ENCODE measurements at regions not wholly inside any gene's neighbourhood (a gene's known extent, or its start where the extent isn't known, plus 50 kb on each side); places are given as distances from the start of the nearest gene placed in this dataset.

GRCh38 chr4:98779088-98779487, 120.7 kb upstream of the TSPAN5 start:
- Histone ChIP-seq H4K5ac (ENCODE audit: low read length) (no peak overlapping the region), H3K27me3 (ENCODE audit: insufficient read depth, low read length, poor library complexity) (no peaks in the 10 kb centered on the region), H3K4me3 (ENCODE audit: low read length) (no peak overlapping the region), H3K4ac (ENCODE audit: low read depth, low read length) (no peak overlapping the region), H3K4me2 (ENCODE audit: low read length) (no peak overlapping the region), H4K8ac (ENCODE audit: low read depth, low read length) (no peak overlapping the region), H2AK5ac (ENCODE audit: low read length) (no peak overlapping the region), H3K9ac (ENCODE audit: low read length) (no peak overlapping the region), H2BK5ac (ENCODE audit: low read length) (no peak overlapping the region), H3K27ac (ENCODE audit: low read depth, low read length) (no peak overlapping the region), H3K4me1 (ENCODE audit: control insufficient read depth, low read depth, low read length) (no peaks in the 10 kb centered on the region), H3K79me2 (ENCODE audit: control insufficient read depth, insufficient read depth, low read length) (no peaks in the 10 kb centered on the region), H3K23ac (ENCODE audit: low read length) (no peak overlapping the region), H2BK120ac (ENCODE audit: low read depth, low read length) (no peak overlapping the region), H3K18ac (ENCODE audit: low read length) (no peak overlapping the region), H2BK15ac (replicated peaks; ENCODE audit: low read depth) (no peak overlapping the region), H3K36me3 (ENCODE audit: control insufficient read depth, insufficient read depth, low read length) (no peaks in the 10 kb centered on the region), H3K79me1 (ENCODE audit: low read length) (no peaks in the 10 kb centered on the region), H3K56ac (ENCODE audit: low read length) (no peak overlapping the region)
- DNase-seq: no peak
- no CpG with 5 or more reads among the region's 3 CpGs for WGBS (ENCODE audit: extremely low coverage, insufficient coverage, low lambda C conversion rate)

GRCh38 chr4:98778206-98778605, 119.8 kb upstream of the TSPAN5 start:
- 100% methylated on average over 1 of the region's 4 CpGs for WGBS (ENCODE audit: extremely low coverage, insufficient coverage, low lambda C conversion rate)
- H2BK15ac ChIP-seq (replicated peaks; ENCODE audit: low read depth): no peak overlapping the region
- no peaks in the 10 kb centered on the region for H3K27me3 ChIP-seq (ENCODE audit: insufficient read depth, low read length, poor library complexity)
- no peak overlapping the region for H3K4ac ChIP-seq (ENCODE audit: low read depth, low read length)
- H3K4me2 ChIP-seq (ENCODE audit: low read length): no peak overlapping the region
- no peaks in the 10 kb centered on the region for H3K79me2 ChIP-seq (ENCODE audit: control insufficient read depth, insufficient read depth, low read length)
- no peak overlapping the region for H2BK120ac ChIP-seq (ENCODE audit: low read depth, low read length)
- no peak overlapping the region for H3K4me3 ChIP-seq (ENCODE audit: low read length)
- H3K27ac ChIP-seq (ENCODE audit: low read depth, low read length): no peak overlapping the region
- H3K23ac ChIP-seq (ENCODE audit: low read length): no peak overlapping the region
- H3K79me1 ChIP-seq (ENCODE audit: low read length): no peaks in the 10 kb centered on the region
- no peak overlapping the region for H2AK5ac ChIP-seq (ENCODE audit: low read length)
- no peak overlapping the region for H2BK5ac ChIP-seq (ENCODE audit: low read length)
- H4K8ac ChIP-seq (ENCODE audit: low read depth, low read length): no peak overlapping the region
- H3K56ac ChIP-seq (ENCODE audit: low read length): no peak overlapping the region
- DNase-seq: no peak
- H3K36me3 ChIP-seq (ENCODE audit: control insufficient read depth, insufficient read depth, low read length): no peaks in the 10 kb centered on the region
- H3K9ac ChIP-seq (ENCODE audit: low read length): no peak overlapping the region
- no peaks in the 10 kb centered on the region for H3K4me1 ChIP-seq (ENCODE audit: control insufficient read depth, low read depth, low read length)
- H3K18ac ChIP-seq (ENCODE audit: low read length): no peak overlapping the region
- H4K5ac ChIP-seq (ENCODE audit: low read length): no peak overlapping the region

GRCh38 chr4:98775672-98776071, 117.3 kb upstream of the TSPAN5 start:
- no peaks in the 10 kb centered on the region for H3K79me2 ChIP-seq (ENCODE audit: control insufficient read depth, insufficient read depth, low read length)
- H3K36me3 ChIP-seq (ENCODE audit: control insufficient read depth, insufficient read depth, low read length): no peaks in the 10 kb centered on the region
- DNase-seq: no peak
- H4K8ac ChIP-seq (ENCODE audit: low read depth, low read length): no peak overlapping the region
- no peak overlapping the region for H3K18ac ChIP-seq (ENCODE audit: low read length)
- no peaks in the 10 kb centered on the region for H3K79me1 ChIP-seq (ENCODE audit: low read length)
- no peak overlapping the region for H2BK15ac ChIP-seq (replicated peaks; ENCODE audit: low read depth)
- H3K9ac ChIP-seq (ENCODE audit: low read length): no peak overlapping the region
- H2BK120ac ChIP-seq (ENCODE audit: low read depth, low read length): no peak overlapping the region
- no CpG with 5 or more reads among the region's 2 CpGs for WGBS (ENCODE audit: extremely low coverage, insufficient coverage, low lambda C conversion rate)
- H3K4ac ChIP-seq (ENCODE audit: low read depth, low read length): no peak overlapping the region
- H2AK5ac ChIP-seq (ENCODE audit: low read length): no peak overlapping the region
- H3K4me2 ChIP-seq (ENCODE audit: low read length): no peak overlapping the region
- H3K4me1 ChIP-seq (ENCODE audit: control insufficient read depth, low read depth, low read length): no peaks in the 10 kb centered on the region
- no peak overlapping the region for H3K27ac ChIP-seq (ENCODE audit: low read depth, low read length)
- no peak overlapping the region for H2BK5ac ChIP-seq (ENCODE audit: low read length)
- H4K5ac ChIP-seq (ENCODE audit: low read length): no peak overlapping the region
- H3K23ac ChIP-seq (ENCODE audit: low read length): no peak overlapping the region
- H3K4me3 ChIP-seq (ENCODE audit: low read length): no peak overlapping the region
- H3K56ac ChIP-seq (ENCODE audit: low read length): no peak overlapping the region
- H3K27me3 ChIP-seq (ENCODE audit: insufficient read depth, low read length, poor library complexity): no peaks in the 10 kb centered on the region

DNA sequence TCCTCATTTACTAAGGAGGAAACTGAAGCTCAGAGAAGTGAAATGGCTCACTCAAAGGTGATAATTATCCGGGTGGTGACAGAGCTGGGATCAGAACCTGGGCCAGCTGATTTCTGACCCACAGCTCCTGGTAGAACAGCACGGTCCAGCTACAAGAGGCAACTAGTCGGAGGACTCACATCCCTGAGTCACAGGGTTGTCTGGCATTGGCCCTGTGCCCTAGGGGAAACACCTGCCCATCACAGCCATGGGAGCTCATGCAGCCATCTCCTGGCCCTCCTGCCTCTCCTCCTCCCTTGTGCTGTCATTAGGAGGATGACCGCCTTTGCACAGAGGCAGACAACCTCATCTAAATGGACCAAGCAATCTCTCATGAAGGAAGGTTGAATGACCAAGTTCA, 115.2 kb upstream of the TSPAN5 start:
- Histone ChIP-seq H2BK15ac (replicated peaks; ENCODE audit: low read depth) (no peak overlapping the region), H3K27me3 (ENCODE audit: insufficient read depth, low read length, poor library complexity) (no peaks in the 10 kb centered on the region), H3K4me2 (ENCODE audit: low read length) (no peak overlapping the region), H3K79me2 (ENCODE audit: control insufficient read depth, insufficient read depth, low read length) (no peaks in the 10 kb centered on the region), H3K79me1 (ENCODE audit: low read length) (no peaks in the 10 kb centered on the region), H3K9ac (ENCODE audit: low read length) (no peak overlapping the region), H2BK5ac (ENCODE audit: low read length) (no peak overlapping the region), H2BK120ac (ENCODE audit: low read depth, low read length) (no peak overlapping the region), H4K5ac (ENCODE audit: low read length) (no peak overlapping the region), H3K4me3 (ENCODE audit: low read length) (no peak overlapping the region), H3K27ac (ENCODE audit: low read depth, low read length) (no peak overlapping the region), H3K4ac (ENCODE audit: low read depth, low read length) (no peak overlapping the region), H3K36me3 (ENCODE audit: control insufficient read depth, insufficient read depth, low read length) (no peaks in the 10 kb centered on the region), H4K8ac (ENCODE audit: low read depth, low read length) (no peak overlapping the region), H3K18ac (ENCODE audit: low read length) (no peak overlapping the region), H3K4me1 (ENCODE audit: control insufficient read depth, low read depth, low read length) (no peaks in the 10 kb centered on the region), H3K23ac (ENCODE audit: low read length) (no peak overlapping the region), H3K56ac (ENCODE audit: low read length) (no peak overlapping the region), H2AK5ac (ENCODE audit: low read length) (no peak overlapping the region)
- DNase-seq: no peak
- no CpG with 5 or more reads among the region's 4 CpGs for WGBS (ENCODE audit: extremely low coverage, insufficient coverage, low lambda C conversion rate)

DNA sequence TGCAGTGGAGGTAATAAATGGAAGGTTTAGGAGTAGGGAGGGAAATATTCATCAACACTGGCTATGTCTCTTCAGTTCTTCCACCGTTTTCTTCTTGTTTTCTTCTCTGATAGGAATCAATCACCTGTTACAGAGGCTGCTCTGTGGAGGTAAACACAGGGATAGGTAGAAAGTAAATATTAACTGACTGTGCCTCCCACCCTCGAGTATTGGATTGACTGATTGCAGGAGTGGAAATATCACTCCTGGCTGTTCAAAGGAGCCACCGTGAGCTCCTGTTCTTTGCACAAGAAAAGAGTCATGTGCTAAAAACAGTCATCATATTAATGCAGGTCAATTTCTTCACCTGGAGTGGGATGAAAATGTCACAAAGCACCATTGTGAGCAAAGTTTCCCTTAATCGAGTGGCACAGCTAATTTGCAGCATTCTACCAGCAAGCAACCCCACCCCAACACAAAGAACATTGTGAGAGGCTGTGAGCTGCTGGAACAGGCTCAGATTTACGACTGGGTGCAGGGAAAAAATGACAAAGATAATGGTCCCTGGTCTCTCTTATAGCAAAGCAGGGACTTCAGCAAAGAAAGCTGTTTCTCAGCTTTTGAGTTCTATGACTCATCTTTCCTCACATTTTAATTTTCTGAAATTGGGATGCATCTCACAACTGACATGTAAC, 113.7 kb upstream of the TSPAN5 start:
- no CpG with 5 or more reads among the region's 5 CpGs for WGBS (ENCODE audit: extremely low coverage, insufficient coverage, low lambda C conversion rate)

DNA sequence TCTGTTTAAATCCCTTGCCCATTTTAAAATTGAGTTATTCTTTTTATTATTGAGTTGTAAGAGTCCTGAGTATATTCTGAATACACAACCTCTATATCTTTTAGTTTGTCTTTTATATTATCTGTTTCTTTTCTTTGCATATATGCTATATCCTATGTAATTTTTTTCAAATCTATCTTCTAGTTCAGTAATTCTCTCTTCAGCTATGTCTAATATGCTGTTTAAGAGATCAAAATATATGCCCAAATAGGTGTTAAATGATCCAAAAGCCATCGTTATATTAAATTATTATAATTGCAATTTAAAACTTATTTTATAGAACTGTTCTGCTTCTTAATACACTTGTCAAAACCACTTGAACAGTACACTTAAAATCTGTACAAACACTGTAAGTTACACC, 107.4 kb upstream of the TSPAN5 start:
- no peak overlapping the region for H3K27ac ChIP-seq (ENCODE audit: low read depth, low read length)
- no peak overlapping the region for H3K23ac ChIP-seq (ENCODE audit: low read length)
- H3K79me1 ChIP-seq (ENCODE audit: low read length): no peaks in the 10 kb centered on the region
- H3K4me2 ChIP-seq (ENCODE audit: low read length): no peak overlapping the region
- no peak overlapping the region for H4K8ac ChIP-seq (ENCODE audit: low read depth, low read length)
- no peak overlapping the region for H2AK5ac ChIP-seq (ENCODE audit: low read length)
- no peak overlapping the region for H2BK15ac ChIP-seq (replicated peaks; ENCODE audit: low read depth)
- H3K27me3 ChIP-seq (ENCODE audit: insufficient read depth, low read length, poor library complexity): no peaks in the 10 kb centered on the region
- no peak overlapping the region for H3K4ac ChIP-seq (ENCODE audit: low read depth, low read length)
- no peaks in the 10 kb centered on the region for H3K36me3 ChIP-seq (ENCODE audit: control insufficient read depth, insufficient read depth, low read length)
- no peak overlapping the region for H3K4me3 ChIP-seq (ENCODE audit: low read length)
- no peak for DNase-seq
- H3K79me2 ChIP-seq (ENCODE audit: control insufficient read depth, insufficient read depth, low read length): no peaks in the 10 kb centered on the region
- H2BK5ac ChIP-seq (ENCODE audit: low read length): no peak overlapping the region
- H3K4me1 ChIP-seq (ENCODE audit: control insufficient read depth, low read depth, low read length): no peaks in the 10 kb centered on the region
- WGBS (ENCODE audit: extremely low coverage, insufficient coverage, low lambda C conversion rate): no CpG with 5 or more reads among the region's 1 CpG
- H3K18ac ChIP-seq (ENCODE audit: low read length): no peak overlapping the region
- H2BK120ac ChIP-seq (ENCODE audit: low read depth, low read length): no peak overlapping the region
- no peak overlapping the region for H3K9ac ChIP-seq (ENCODE audit: low read length)
- no peak overlapping the region for H4K5ac ChIP-seq (ENCODE audit: low read length)
- H3K56ac ChIP-seq (ENCODE audit: low read length): no peak overlapping the region

More for the DNA sequence above, 113.7 kb upstream of the TSPAN5 start:
- no peak overlapping the region for H3K4me2 ChIP-seq (ENCODE audit: low read length)
- no peaks in the 10 kb centered on the region for H3K27me3 ChIP-seq (ENCODE audit: insufficient read depth, low read length, poor library complexity)
- no peak overlapping the region for H3K9ac ChIP-seq (ENCODE audit: low read length)
- H3K18ac ChIP-seq (ENCODE audit: low read length): no peak overlapping the region
- H2BK5ac ChIP-seq (ENCODE audit: low read length): no peak overlapping the region
- H2BK120ac ChIP-seq (ENCODE audit: low read depth, low read length): no peak overlapping the region
- H2BK15ac ChIP-seq (replicated peaks; ENCODE audit: low read depth): no peak overlapping the region
- no peak overlapping the region for H4K8ac ChIP-seq (ENCODE audit: low read depth, low read length)
- no peaks in the 10 kb centered on the region for H3K4me1 ChIP-seq (ENCODE audit: control insufficient read depth, low read depth, low read length)
- H3K36me3 ChIP-seq (ENCODE audit: control insufficient read depth, insufficient read depth, low read length): no peaks in the 10 kb centered on the region
- H3K79me1 ChIP-seq (ENCODE audit: low read length): no peaks in the 10 kb centered on the region
- H3K79me2 ChIP-seq (ENCODE audit: control insufficient read depth, insufficient read depth, low read length): no peaks in the 10 kb centered on the region
- no peak overlapping the region for H3K56ac ChIP-seq (ENCODE audit: low read length)
- no peak overlapping the region for H2AK5ac ChIP-seq (ENCODE audit: low read length)
- DNase-seq: no peak
- H4K5ac ChIP-seq (ENCODE audit: low read length): no peak overlapping the region
- no peak overlapping the region for H3K4ac ChIP-seq (ENCODE audit: low read depth, low read length)
- no peak overlapping the region for H3K4me3 ChIP-seq (ENCODE audit: low read length)
- H3K23ac ChIP-seq (ENCODE audit: low read length): no peak overlapping the region
- no peak overlapping the region for H3K27ac ChIP-seq (ENCODE audit: low read depth, low read length)

Data from mesendoderm (in vitro differentiated cells).